NCI-H2107 treated with DMSO at 0.1 percent for 48 hours (cell line): ENCODE measurements at regions not wholly inside any gene's neighbourhood (a gene's known extent, or its start where the extent isn't known, plus 50 kb on each side); places are given as distances from the start of the nearest gene placed in this dataset.

ENCODE experiments used
- DNase-seq: peaks from one replicate; lab custom pipeline; 2025; ENCODE audit not compliant: unreplicated experiment; lab: John Stamatoyannopoulos, UW

- no peak for DNase-seq
Measured at GRCh38 chrX:5829469-5829868, 399.2 kb downstream of the NLGN4X start.

DNA sequence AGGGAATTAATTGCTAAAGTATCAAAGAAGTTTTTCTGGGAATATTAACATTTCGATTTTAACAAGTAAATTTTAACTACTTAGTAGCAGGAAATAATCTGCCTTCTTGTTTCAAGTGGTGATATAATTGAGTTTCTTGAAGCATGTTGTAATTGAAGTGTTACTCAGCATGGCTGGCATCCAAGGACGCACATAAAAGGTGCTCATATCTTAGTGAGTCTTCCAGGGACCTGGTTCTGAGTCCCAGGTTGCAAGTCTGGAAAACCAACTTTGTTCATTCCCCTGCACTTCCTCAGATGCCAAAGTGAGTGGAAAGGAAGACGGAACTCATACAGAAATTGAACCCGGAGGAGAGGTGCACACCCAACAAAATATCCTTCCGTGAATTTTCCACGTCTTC, 399.6 kb downstream of the NLGN4X start:
- no peak for DNase-seq

GRCh38 chrX:5823903-5824302, 404.8 kb downstream of the NLGN4X start:
- no peak for DNase-seq

GRCh38 chrX:5810636-5811035, 418.0 kb downstream of the NLGN4X start:
- DNase-seq = no peak

DNA sequence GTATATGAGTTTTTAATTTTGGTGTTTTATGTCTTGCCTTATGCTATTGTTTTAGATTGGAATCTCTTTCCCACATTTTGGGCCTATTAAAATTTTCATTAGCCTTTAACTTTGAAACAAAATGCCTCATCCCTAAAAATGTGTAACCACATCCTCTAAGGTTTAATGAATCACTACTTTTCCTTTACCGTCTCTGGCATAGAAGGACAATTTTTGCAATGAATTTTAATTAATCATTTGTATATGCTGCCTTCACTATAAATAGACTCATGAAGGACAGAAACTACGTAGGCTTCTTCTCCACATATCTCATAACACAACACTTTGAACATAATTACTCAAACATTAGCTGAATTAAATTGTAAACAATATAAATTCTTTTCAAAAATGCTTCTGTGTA, 421.5 kb downstream of the NLGN4X start:
- no peak for DNase-seq

- no peak for DNase-seq
Measured at GRCh38 chrX:5802391-5802790, 426.3 kb downstream of the NLGN4X start.

DNA sequence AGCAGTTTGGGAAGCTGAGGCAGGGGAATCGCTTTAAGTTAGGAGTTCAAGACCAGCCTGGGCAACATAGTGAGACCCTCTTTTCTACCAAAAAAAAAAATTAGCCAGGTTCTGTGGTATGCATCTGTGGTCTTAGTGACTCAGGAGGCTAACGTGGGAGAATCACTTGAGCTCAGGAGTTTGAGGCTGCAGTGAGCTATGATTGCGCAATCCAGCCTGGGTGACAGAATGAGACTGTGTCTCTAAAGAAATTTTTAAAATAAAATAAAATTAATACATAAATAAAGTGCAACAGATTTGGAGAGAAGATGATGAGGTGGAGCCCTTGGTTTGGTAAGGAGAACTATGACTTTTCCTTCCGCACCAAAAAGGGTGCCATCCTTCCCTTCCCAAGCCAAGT, 436.9 kb downstream of the NLGN4X start:
- DNase-seq = no peak

GRCh38 chrX:5788910-5789309, 439.8 kb downstream of the NLGN4X start:
- no peak for DNase-seq

- no peak for DNase-seq
Measured at GRCh38 chrX:5780821-5781220, 447.8 kb downstream of the NLGN4X start.

GRCh38 chrX:5775846-5776430, 452.7 kb downstream of the NLGN4X start:
- DNase-seq = no peak

DNA sequence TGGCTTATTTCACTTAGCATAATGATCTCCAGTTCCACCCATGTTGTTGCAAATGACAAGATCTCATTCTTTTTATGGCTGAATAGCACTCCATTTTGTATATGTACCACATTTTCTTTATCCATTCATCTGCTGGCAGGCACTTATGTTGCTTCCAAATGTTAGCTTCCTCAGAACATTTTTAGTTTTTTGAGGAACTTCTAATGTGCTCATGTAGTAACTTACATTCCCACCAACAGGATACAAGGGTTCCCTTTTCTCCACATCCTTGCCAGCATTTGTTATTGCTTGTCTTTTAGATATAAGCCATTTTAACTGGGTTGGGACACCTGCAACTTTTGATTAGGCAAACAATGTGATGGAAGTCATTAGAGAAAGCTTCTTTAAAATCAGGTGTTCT, 454.2 kb downstream of the NLGN4X start:
- no peak for DNase-seq

GRCh38 chrX:5771441-5771840, 457.2 kb downstream of the NLGN4X start:
- DNase-seq = no peak

- no peak for DNase-seq
Measured at GRCh38 chrX:5756616-5757015, 472.1 kb downstream of the NLGN4X start.

GRCh38 chrX:5753291-5753690, 475.4 kb downstream of the NLGN4X start:
- DNase-seq = no peak

DNA sequence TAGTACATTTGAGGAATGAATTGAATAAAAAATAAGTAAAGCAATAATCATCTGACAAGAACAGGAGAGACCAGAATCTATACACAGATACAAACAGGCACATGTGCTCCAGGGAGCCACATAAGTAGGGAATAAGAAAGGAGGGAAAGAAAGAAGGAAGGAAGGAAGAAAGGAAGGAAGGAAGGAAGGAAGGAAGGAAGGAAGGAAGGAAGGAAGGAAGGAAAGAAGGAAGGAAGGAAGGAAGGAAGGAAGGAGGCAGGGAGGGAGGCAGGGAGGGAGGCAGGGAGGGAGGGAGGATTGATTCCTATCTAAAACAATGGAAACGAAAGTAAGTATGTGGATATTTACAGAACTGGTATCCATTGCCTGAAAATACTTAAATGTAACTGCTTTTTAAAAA, 475.8 kb downstream of the NLGN4X start:
- DNase-seq = no peak

GRCh38 chrX:5748586-5749150, 480.0 kb downstream of the NLGN4X start:
- no peak for DNase-seq

DNA sequence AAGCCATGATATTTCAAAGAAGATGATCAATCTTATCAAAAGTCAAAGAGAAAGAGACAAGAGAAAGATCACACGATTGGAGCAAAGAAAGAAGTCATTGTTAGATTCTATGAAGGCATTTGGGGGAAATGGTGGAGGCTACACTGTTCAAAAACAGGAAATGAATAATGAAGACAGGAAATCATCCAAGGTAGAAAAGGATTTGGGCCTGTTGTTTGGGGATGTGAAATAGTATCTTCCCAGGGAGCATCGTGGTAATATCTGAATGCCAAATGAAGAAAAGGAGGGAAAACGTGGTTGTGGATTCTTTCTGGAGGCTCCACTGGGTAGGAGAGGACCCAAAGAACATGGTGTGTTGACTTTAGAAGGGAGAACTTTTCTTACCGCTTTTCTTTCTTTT, 482.4 kb downstream of the NLGN4X start:
- no peak for DNase-seq

GRCh38 chrX:5733501-5733900, 495.2 kb downstream of the NLGN4X start:
- no peak for DNase-seq

- no peak for DNase-seq
Measured at GRCh38 chrX:5730556-5730955, 498.1 kb downstream of the NLGN4X start.

GRCh38 chrX:5726224-5726623, 502.4 kb downstream of the NLGN4X start:
- no peak for DNase-seq

DNA sequence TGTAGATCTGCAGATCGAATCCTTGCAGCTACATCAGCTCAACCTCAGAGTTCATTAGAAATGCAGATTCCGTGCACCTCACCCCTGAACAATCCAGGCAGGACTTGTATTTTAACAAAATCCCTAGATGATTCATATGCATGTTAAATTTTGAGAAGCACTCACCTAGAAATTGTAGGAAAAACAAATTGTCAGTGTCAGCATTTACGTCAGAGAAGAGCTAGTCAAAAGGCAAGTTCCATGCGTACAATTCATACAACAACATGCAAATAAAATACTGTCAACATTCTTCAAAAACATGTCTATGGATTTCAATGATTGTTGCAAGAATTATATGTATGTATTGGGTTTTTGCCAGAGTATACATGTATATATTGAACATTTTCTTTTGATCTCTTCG, 504.5 kb downstream of the NLGN4X start:
- no peak for DNase-seq

- no peak for DNase-seq
Measured at GRCh38 chrX:5718651-5719050, 510.0 kb downstream of the NLGN4X start.

DNA sequence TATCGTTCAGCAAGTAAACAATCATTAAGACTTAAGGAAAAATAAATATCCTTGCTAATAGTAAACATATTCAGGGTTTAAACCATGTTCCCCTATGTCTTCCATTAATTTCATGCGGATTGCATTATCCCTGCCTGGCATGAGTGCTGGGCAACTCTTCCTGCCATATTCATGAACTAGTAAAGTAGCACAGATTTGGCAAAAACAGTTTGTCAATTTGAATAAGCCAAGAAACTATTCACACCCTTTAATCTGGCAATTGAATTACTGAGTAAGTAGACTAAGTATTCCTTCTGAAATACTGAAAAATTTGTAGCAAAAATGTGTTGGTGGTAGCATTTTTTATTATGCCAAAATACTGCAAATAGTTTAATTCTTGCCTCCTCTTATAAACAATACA, 512.0 kb downstream of the NLGN4X start:
- no peak for DNase-seq
